ENCODE measurements at regions not wholly inside any gene's neighbourhood (a gene's known extent, or its start where the extent isn't known, plus 50 kb on each side); places are given as distances from the start of the nearest gene placed in this dataset.
A peak's percentile ranks its signal among the peaks of the same experiment; 100 is the strongest.

- peak; percentile 20 for DNase-seq (ENCODE audit: low spot score)
- Mint-ChIP-seq H3K27me3 (ENCODE audit: low read depth) (peaks cover 10% of the 10 kb centered on the region), H3K27ac (peak overlapping the region; percentile 42), H3K36me3 (no peaks in the 10 kb centered on the region), H3K4me3 (no peak overlapping the region), H3K9me3 (no peaks in the 10 kb centered on the region), H3K4me1 (peaks cover 49% of the 10 kb centered on the region)
- POLR2A ChIA-PET = interaction anchor here (0.5 kb wide), 1 partner anchor 305 kb away, joined by 4 read pairs; no protein-coding TSS in a partner anchor
- no peak for TF ChIP-seq NR2C2 (CRISPR knock-in tag; IDR thresholded peaks at IDR 0.05)
- TF ChIP-seq E2F5 (CRISPR knock-in tag; IDR thresholded peaks at IDR 0.05) = no peak
- TF ChIP-seq, protein P1, sequence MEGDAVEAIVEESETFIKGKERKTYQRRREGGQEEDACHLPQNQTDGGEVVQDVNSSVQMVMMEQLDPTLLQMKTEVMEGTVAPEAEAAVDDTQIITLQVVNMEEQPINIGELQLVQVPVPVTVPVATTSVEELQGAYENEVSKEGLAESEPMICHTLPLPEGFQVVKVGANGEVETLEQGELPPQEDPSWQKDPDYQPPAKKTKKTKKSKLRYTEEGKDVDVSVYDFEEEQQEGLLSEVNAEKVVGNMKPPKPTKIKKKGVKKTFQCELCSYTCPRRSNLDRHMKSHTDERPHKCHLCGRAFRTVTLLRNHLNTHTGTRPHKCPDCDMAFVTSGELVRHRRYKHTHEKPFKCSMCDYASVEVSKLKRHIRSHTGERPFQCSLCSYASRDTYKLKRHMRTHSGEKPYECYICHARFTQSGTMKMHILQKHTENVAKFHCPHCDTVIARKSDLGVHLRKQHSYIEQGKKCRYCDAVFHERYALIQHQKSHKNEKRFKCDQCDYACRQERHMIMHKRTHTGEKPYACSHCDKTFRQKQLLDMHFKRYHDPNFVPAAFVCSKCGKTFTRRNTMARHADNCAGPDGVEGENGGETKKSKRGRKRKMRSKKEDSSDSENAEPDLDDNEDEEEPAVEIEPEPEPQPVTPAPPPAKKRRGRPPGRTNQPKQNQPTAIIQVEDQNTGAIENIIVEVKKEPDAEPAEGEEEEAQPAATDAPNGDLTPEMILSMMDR (IDR thresholded peaks at IDR 0.05) = no peak
- TF ChIP-seq ESRRA (CRISPR knock-in tag; IDR thresholded peaks at IDR 0.05; ENCODE audit: borderline replicate concordance) = no peak
- TF ChIP-seq, protein P2, sequence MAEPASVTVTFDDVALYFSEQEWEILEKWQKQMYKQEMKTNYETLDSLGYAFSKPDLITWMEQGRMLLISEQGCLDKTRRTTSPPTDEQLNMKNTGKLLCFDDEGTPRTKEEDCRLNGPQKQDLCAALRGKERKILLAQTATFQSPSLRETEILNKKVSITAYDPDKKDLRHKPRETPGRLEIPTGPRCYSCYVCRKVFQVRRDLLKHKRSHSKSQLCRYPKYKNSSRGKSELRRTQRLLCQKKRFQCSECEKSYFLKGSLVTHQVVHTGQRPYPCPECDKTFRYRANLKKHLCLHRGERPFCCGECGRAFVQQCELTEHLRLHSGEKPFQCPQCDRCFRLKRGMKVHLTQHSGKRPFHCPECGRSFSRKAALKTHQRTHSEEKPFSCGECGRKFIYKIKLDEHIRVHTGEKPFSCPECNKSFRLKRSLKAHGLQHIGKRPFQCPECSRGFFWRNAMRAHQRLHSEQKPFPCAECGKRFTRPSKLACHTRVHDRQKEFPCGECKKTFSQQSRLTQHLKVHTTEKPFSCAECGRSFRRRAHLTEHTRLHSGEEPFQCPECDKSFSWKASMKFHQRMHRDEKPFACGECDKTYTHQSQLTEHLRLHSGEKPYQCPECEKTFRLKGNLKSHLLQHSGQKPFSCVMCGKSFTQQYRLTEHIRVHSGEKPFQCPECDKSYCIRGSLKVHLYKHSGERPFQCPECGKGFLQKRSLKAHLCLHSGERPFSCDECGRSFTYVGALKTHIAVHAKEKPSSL (CRISPR knock-in tag; conservative IDR thresholded peaks at IDR 0.05) = no peak
- no peak for TF ChIP-seq TEAD4 (CRISPR knock-in tag; IDR thresholded peaks at IDR 0.05)
- TF ChIP-seq ARID4B (CRISPR knock-in tag; IDR thresholded peaks at IDR 0.05; ENCODE audit: borderline replicate concordance) = no peak
- no peak for TF ChIP-seq PREB (CRISPR knock-in tag; IDR thresholded peaks at IDR 0.05; ENCODE audit: borderline replicate concordance)
- no peak for TF ChIP-seq NFYB (CRISPR knock-in tag; conservative IDR thresholded peaks at IDR 0.05; ENCODE audit: low read depth)
- no peak for TF ChIP-seq SMAD4 (CRISPR knock-in tag; IDR thresholded peaks at IDR 0.05)
- TF ChIP-seq MXD4 (CRISPR knock-in tag; IDR thresholded peaks at IDR 0.05; ENCODE audit: borderline replicate concordance) = no peak
- TF ChIP-seq SMAD3 (CRISPR knock-in tag; IDR thresholded peaks at IDR 0.05; ENCODE audit: borderline replicate concordance) = no peak
- TF ChIP-seq, protein P3, sequence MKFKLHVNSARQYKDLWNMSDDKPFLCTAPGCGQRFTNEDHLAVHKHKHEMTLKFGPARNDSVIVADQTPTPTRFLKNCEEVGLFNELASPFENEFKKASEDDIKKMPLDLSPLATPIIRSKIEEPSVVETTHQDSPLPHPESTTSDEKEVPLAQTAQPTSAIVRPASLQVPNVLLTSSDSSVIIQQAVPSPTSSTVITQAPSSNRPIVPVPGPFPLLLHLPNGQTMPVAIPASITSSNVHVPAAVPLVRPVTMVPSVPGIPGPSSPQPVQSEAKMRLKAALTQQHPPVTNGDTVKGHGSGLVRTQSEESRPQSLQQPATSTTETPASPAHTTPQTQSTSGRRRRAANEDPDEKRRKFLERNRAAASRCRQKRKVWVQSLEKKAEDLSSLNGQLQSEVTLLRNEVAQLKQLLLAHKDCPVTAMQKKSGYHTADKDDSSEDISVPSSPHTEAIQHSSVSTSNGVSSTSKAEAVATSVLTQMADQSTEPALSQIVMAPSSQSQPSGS (CRISPR knock-in tag; IDR thresholded peaks at IDR 0.05; ENCODE audit: borderline replicate concordance, low read depth) = no peak
- TF ChIP-seq USF2 (CRISPR knock-in tag; IDR thresholded peaks at IDR 0.05) = no peak
- TF ChIP-seq ZNF138 (CRISPR knock-in tag; conservative IDR thresholded peaks at IDR 0.05) = no peak
- TF ChIP-seq ELF4 (CRISPR knock-in tag; IDR thresholded peaks at IDR 0.05; ENCODE audit: low read depth) = no peak
- no peak for TF ChIP-seq NFE2L1 (CRISPR knock-in tag; IDR thresholded peaks at IDR 0.05)
- TF ChIP-seq RORB (CRISPR knock-in tag; IDR thresholded peaks at IDR 0.05) = no peak
- no peak for TF ChIP-seq ZNF671 (CRISPR knock-in tag; IDR thresholded peaks at IDR 0.05)
- no peak for TF ChIP-seq CBFB (CRISPR knock-in tag; IDR thresholded peaks at IDR 0.05; ENCODE audit: low read depth)
- CTCF ChIA-PET = interaction anchor here (0.9 to 2.7 kb wide), 18 partner anchors 10 to 684 kb away, joined by 3 to 24 read pairs (median 3); partner anchors contain the start of gene SFMBT2
- ATAC-seq = peak; percentile 86
Measured at GRCh38 chr10:7085913-7086589, 324.8 kb downstream of the SFMBT2 start.
